GM12801 (cell line): ENCODE measurements at regions not wholly inside any gene's neighbourhood (a gene's known extent, or its start where the extent isn't known, plus 50 kb on each side); places are given as distances from the start of the nearest gene placed in this dataset.

Experiments used
- CTCF ChIP-seq: IDR thresholded peaks from one replicate; pipeline ENCODE4 v1.5.1; 2011; ENCODE audit warnings: control low read depth; ENCODE audit not compliant: insufficient read length; ENCODE audit errors: extremely low read depth

GRCh38 chr13:107099661-107100060, 531.7 kb upstream of the ARGLU1 start:
- no peak for TF ChIP-seq CTCF

GRCh38 chr13:107097916-107098315, 530.0 kb upstream of the ARGLU1 start:
- no peak for TF ChIP-seq CTCF

- no peak for TF ChIP-seq CTCF
These were observed 527.9 kb upstream of the ARGLU1 start for GRCh38 chr13:107095876-107096275.

GRCh38 chr13:107091861-107092260, 523.9 kb upstream of the ARGLU1 start:
- no peak for TF ChIP-seq CTCF

GRCh38 chr13:107091428-107091827, 523.5 kb upstream of the ARGLU1 start:
- no peak for TF ChIP-seq CTCF

GRCh38 chr13:107088061-107088460, 520.1 kb upstream of the ARGLU1 start:
- TF ChIP-seq CTCF: no peak

GRCh38 chr13:107079423-107080049, 511.6 kb upstream of the ARGLU1 start:
- TF ChIP-seq CTCF: no peak

GRCh38 chr13:107078229-107078765, 510.4 kb upstream of the ARGLU1 start:
- TF ChIP-seq CTCF: no peak
